ENCODE measurements at regions not wholly inside any gene's neighbourhood (a gene's known extent, or its start where the extent isn't known, plus 50 kb on each side); places are given as distances from the start of the nearest gene placed in this dataset.
"Not testable (repeated sequence)": the region's sequence is repeated elsewhere in the genome, so short reads cannot be mapped to it uniquely, and the experiment has no call there.

DNA sequence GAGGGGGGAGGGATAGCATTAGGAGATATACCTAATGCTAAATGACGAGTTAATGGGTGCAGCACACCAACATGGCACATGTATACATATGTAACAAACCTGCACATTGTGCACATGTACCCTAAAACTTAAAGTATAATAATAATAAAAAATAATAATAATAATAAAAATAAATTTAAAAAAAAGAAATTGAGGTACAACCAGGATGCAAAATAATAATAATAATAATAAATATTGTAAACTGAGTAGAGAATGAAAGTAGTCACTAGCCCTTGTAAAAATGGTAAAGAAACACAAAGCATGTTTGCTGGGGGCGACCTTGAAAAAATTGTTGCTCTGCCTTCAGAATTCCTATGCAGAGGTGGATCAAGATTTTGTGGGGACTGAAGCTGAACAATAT, 249.7 kb upstream of the RBMS3 start:
- TF ChIP-seq EZH2 (IDR thresholded peaks at IDR 0.05; ENCODE audit: low read depth, low read length, severe bottlenecking); JUND (IDR thresholded peaks at IDR 0.05; ENCODE audit: low read length); YY1 (IDR thresholded peaks at IDR 0.05; ENCODE audit: low read depth, low read length); HDAC2 (IDR thresholded peaks at IDR 0.05; ENCODE audit: borderline replicate concordance in 1 of 2, low read depth in 2 of 2, low read length in 2 of 2); POLR2A (IDR thresholded peaks at IDR 0.05; ENCODE audit: control extremely low read depth in 1 of 2, low read depth in 2 of 2, low read length in 2 of 2); NANOG (IDR thresholded peaks at IDR 0.05; ENCODE audit: insufficient read depth, low read depth, low read length, poor library complexity, severe bottlenecking); RXRA (IDR thresholded peaks at IDR 0.05; ENCODE audit: insufficient read depth, low read depth, low read length); POLR2AphosphoS5 (IDR thresholded peaks at IDR 0.05; ENCODE audit: low read depth, low read length); SIN3A (conservative IDR thresholded peaks at IDR 0.05 in 1 of 2, IDR thresholded peaks at IDR 0.05 in 1 of 2; ENCODE audit: low read depth in 1 of 2, low read length in 2 of 2); CEBPB (IDR thresholded peaks at IDR 0.05; ENCODE audit: low read depth, low read length): not testable (repeated sequence)
- TF ChIP-seq, protein P1, sequence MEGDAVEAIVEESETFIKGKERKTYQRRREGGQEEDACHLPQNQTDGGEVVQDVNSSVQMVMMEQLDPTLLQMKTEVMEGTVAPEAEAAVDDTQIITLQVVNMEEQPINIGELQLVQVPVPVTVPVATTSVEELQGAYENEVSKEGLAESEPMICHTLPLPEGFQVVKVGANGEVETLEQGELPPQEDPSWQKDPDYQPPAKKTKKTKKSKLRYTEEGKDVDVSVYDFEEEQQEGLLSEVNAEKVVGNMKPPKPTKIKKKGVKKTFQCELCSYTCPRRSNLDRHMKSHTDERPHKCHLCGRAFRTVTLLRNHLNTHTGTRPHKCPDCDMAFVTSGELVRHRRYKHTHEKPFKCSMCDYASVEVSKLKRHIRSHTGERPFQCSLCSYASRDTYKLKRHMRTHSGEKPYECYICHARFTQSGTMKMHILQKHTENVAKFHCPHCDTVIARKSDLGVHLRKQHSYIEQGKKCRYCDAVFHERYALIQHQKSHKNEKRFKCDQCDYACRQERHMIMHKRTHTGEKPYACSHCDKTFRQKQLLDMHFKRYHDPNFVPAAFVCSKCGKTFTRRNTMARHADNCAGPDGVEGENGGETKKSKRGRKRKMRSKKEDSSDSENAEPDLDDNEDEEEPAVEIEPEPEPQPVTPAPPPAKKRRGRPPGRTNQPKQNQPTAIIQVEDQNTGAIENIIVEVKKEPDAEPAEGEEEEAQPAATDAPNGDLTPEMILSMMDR (IDR thresholded peaks at IDR 0.05; ENCODE audit: control extremely low read depth in 1 of 3, insufficient read depth in 1 of 3, low read depth in 1 of 3, low read length in 3 of 3): not testable (repeated sequence)
- TF ChIP-seq, protein P2, sequence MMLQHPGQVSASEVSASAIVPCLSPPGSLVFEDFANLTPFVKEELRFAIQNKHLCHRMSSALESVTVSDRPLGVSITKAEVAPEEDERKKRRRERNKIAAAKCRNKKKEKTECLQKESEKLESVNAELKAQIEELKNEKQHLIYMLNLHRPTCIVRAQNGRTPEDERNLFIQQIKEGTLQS (IDR thresholded peaks at IDR 0.05; ENCODE audit: insufficient read depth, low read depth, low read length): not testable (repeated sequence)

All from H1 (cell line).